Panc1 (cell line): ENCODE measurements at regions not wholly inside any gene's neighbourhood (a gene's known extent, or its start where the extent isn't known, plus 50 kb on each side); places are given as distances from the start of the nearest gene placed in this dataset.

Experiments
- ATAC-seq: fragments of 200-7000 bp; cut with Tn5 transposase; 2 replicates; pipeline ENCODE4 v1.9.1; 2020; ENCODE audit warnings: mild to moderate bottlenecking, moderate library complexity
- BruUV-seq: library from RNA; stranded (reverse); fragments of 400-500 nt; replicated peaks from 2 replicates; lab custom pipeline; 2021; lab: Mats Ljungman, UMichigan
- CTCF ChIA-PET: fragments of 300-600 bp; sonication (Branson Sonifier 250); formaldehyde crosslinking; loops from one replicate; lab custom pipeline; 2022; ENCODE audit warnings: antibody characterized with exemption; lab: Charles Lee
- POLR2A ChIA-PET: fragments of 300-600 bp; sonication (Branson Sonifier 250); formaldehyde crosslinking; loops from one replicate; lab custom pipeline; 2022; ENCODE audit warnings: antibody characterized with exemption; lab: Charles Lee
- DNase-seq: peaks from one replicate; pipeline ENCODE4 v3.0.0-alpha.2; 2010; ENCODE audit warnings: low read depth, low spot score
- H3K27ac ChIP-seq: 2 replicates; pipeline ENCODE4 v1.5.1; 2011; ENCODE audit warnings: mild to moderate bottlenecking, low read length, inconsistent platforms
- H3K27me3 ChIP-seq: fragments of 200-500 bp; sonication (Bioruptor generic); 2 replicates; pipeline ENCODE4 v1.6.0; 2014; ENCODE audit warnings: low read length, inconsistent platforms; ENCODE audit not compliant: control insufficient read depth, insufficient read depth
- H3K36me3 ChIP-seq: fragments of 200-500 bp; sonication (Bioruptor generic); 2 replicates; pipeline ENCODE4 v1.5.1; 2014; ENCODE audit warnings: inconsistent platforms, mild to moderate bottlenecking, low read length, moderate library complexity; ENCODE audit not compliant: control insufficient read depth, insufficient read depth
- H3K4me1 ChIP-seq: 2 replicates; pipeline ENCODE4 v1.5.1; 2011; ENCODE audit warnings: inconsistent platforms, mild to moderate bottlenecking, low read length, moderate library complexity; ENCODE audit not compliant: control insufficient read depth, insufficient read depth
- H3K4me3 ChIP-seq, 2 experiments: 2 replicates each; pipeline ENCODE4 v1.5.1; 2011 to 2012; ENCODE audit warnings: low read depth in 2 of 2, low read length in 2 of 2, mild to moderate bottlenecking in 2 of 2, inconsistent platforms in 1 of 2, moderate library complexity in 1 of 2
- H3K9me3 ChIP-seq: fragments of 200-500 bp; sonication (Bioruptor generic); 2 replicates; pipeline ENCODE4 v1.5.1; 2014; ENCODE audit warnings: low read depth, mild to moderate bottlenecking, inconsistent platforms, low read length, moderate library complexity; ENCODE audit not compliant: control insufficient read depth, insufficient read depth
- POLR2AphosphoS5 ChIP-seq: IDR thresholded peaks from 2 replicates; pipeline ENCODE4 v1.6.1; 2012; ENCODE audit warnings: mild to moderate bottlenecking, low read depth, low read length, moderate library complexity
- SIN3A ChIP-seq: IDR thresholded peaks from 2 replicates; pipeline ENCODE4 v1.6.1; 2012; ENCODE audit warnings: low read depth, mild to moderate bottlenecking, low read length, moderate library complexity, borderline replicate concordance; ENCODE audit not compliant: insufficient read depth
- TCF7L2 ChIP-seq: IDR thresholded peaks from 2 replicates; pipeline ENCODE4 v1.6.1; 2011; ENCODE audit warnings: mild to moderate bottlenecking, low read depth, low read length, inconsistent platforms
- in situ Hi-C: cut with HindIII; loops from 2 replicates; pipeline ENCODE4 v1.10.0; 2016; ENCODE audit warnings: low sequenced_read_pairs, low pct_unique_long_range_greater_than_20kb
- intact Hi-C: fragments of 100-400 bp; cut with micrococcal nuclease; formaldehyde crosslinking; loops from one replicate; pipeline ENCODE4 v1.10.0; 2022; ENCODE audit not compliant: unreplicated experiment
- TF ChIP-seq, protein P1 (sequence below), 2 experiments: IDR thresholded peaks; 2 replicates each; pipeline ENCODE4 v1.6.1; 2011 to 2012; ENCODE audit warnings: low read depth in 2 of 2, control low read depth in 1 of 2, low read length in 1 of 2, mild to moderate bottlenecking in 1 of 2, moderate library complexity in 1 of 2; ENCODE audit not compliant: insufficient read depth in 1 of 2
- TF ChIP-seq, protein P2 (sequence below): fragments of 450-650 bp; IDR thresholded peaks from 2 replicates; pipeline ENCODE4 v1.5.1; 2017; ENCODE audit warnings: mild to moderate bottlenecking

DNA sequence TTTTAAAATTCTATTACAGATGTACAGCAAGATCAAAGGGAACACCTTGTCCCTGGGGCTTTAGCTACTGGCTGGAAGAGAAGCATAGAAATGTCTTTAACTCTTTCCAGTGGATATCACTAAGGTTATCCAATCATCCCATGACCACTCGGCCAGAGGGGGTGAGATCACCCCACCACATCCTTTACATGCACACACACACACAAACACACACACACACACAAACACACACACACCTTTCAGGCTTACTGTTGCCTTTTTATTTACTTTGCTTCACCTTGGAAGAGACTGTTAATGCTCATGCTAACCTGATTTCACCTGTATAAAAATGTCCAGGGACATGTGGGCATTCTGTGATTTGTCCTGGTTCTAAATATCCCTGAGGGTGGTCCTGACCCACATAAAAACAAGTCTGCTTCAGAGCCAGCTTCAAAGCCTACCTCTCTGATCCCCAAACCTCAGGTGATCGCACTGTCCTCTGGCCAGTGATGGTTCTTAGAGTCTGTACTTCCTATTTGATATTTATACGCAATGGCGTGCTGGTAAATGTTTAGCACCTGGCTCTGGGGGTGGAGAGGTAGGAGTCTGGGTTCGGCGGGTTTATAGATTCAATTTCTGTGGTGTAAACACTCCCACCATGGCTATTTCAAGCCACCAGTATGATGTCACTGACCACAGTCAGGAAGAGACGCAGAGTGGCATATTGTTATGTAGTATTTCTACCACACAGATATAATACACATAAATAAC, 166.1 kb upstream of the EEA1 start:
- intact Hi-C loops (no loop called here), in situ Hi-C loops (no loop called here)
- Histone ChIP-seq H3K27ac (no peak overlapping the region), H3K27me3 (no peaks in the 10 kb centered on the region), H3K4me3 (no peak overlapping the region), H3K36me3 (no peaks in the 10 kb centered on the region), H3K4me1 (no peaks in the 10 kb centered on the region), H3K9me3 (no peaks in the 10 kb centered on the region)
- no peak for DNase-seq
- no TSS peak for BruUV-seq
- TF ChIP-seq, protein P1, sequence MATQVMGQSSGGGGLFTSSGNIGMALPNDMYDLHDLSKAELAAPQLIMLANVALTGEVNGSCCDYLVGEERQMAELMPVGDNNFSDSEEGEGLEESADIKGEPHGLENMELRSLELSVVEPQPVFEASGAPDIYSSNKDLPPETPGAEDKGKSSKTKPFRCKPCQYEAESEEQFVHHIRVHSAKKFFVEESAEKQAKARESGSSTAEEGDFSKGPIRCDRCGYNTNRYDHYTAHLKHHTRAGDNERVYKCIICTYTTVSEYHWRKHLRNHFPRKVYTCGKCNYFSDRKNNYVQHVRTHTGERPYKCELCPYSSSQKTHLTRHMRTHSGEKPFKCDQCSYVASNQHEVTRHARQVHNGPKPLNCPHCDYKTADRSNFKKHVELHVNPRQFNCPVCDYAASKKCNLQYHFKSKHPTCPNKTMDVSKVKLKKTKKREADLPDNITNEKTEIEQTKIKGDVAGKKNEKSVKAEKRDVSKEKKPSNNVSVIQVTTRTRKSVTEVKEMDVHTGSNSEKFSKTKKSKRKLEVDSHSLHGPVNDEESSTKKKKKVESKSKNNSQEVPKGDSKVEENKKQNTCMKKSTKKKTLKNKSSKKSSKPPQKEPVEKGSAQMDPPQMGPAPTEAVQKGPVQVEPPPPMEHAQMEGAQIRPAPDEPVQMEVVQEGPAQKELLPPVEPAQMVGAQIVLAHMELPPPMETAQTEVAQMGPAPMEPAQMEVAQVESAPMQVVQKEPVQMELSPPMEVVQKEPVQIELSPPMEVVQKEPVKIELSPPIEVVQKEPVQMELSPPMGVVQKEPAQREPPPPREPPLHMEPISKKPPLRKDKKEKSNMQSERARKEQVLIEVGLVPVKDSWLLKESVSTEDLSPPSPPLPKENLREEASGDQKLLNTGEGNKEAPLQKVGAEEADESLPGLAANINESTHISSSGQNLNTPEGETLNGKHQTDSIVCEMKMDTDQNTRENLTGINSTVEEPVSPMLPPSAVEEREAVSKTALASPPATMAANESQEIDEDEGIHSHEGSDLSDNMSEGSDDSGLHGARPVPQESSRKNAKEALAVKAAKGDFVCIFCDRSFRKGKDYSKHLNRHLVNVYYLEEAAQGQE (IDR thresholded peaks at IDR 0.05; ENCODE audit: insufficient read depth in 1 of 2, low read depth in 2 of 2, low read length in 1 of 2): no peak
- TF ChIP-seq SIN3A (no peak), TCF7L2 (no peak), POLR2AphosphoS5 (no peak)
- TF ChIP-seq, protein P2, sequence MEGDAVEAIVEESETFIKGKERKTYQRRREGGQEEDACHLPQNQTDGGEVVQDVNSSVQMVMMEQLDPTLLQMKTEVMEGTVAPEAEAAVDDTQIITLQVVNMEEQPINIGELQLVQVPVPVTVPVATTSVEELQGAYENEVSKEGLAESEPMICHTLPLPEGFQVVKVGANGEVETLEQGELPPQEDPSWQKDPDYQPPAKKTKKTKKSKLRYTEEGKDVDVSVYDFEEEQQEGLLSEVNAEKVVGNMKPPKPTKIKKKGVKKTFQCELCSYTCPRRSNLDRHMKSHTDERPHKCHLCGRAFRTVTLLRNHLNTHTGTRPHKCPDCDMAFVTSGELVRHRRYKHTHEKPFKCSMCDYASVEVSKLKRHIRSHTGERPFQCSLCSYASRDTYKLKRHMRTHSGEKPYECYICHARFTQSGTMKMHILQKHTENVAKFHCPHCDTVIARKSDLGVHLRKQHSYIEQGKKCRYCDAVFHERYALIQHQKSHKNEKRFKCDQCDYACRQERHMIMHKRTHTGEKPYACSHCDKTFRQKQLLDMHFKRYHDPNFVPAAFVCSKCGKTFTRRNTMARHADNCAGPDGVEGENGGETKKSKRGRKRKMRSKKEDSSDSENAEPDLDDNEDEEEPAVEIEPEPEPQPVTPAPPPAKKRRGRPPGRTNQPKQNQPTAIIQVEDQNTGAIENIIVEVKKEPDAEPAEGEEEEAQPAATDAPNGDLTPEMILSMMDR: no peak
- CTCF ChIA-PET: no interaction called here
- POLR2A ChIA-PET: no interaction called here
- no peak for ATAC-seq

DNA sequence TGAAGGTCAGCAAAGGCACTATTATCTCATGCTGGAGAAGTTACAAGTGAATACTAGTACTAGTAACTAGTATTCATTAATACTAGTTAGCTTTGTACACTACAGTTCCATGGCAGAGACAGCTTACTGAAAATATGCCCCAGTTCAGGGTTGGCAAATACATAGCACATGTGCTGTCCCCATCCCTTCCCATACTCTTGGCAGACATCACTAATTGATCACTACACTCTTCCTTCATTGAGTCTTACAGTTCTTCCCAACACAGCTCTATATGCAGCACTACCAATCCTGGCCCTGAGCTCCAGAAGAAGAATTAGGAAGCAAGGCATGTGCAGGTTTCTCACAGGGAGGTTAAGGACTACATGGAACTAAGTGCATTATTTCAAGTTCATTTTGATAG, 168.3 kb upstream of the EEA1 start:
- in situ Hi-C loops (no loop called here), intact Hi-C loops (no loop called here)
- no peaks in the 10 kb centered on the region for H3K36me3 ChIP-seq
- no peaks in the 10 kb centered on the region for H3K4me1 ChIP-seq
- no TSS peak for BruUV-seq
- no peaks in the 10 kb centered on the region for H3K9me3 ChIP-seq
- CTCF ChIA-PET: no interaction called here
- no peak overlapping the region for H3K4me3 ChIP-seq
- no peak for ATAC-seq
- TF ChIP-seq SIN3A (no peak), POLR2AphosphoS5 (no peak), TCF7L2 (no peak)
- TF ChIP-seq, protein P2: no peak
- TF ChIP-seq, protein P1 (IDR thresholded peaks at IDR 0.05; ENCODE audit: insufficient read depth in 1 of 2, low read depth in 2 of 2, low read length in 1 of 2): no peak
- POLR2A ChIA-PET: no interaction called here
- no peaks in the 10 kb centered on the region for H3K27me3 ChIP-seq
- no peak for DNase-seq
- no peak overlapping the region for H3K27ac ChIP-seq
